ENCODE measurements at regions not wholly inside any gene's neighbourhood (a gene's known extent, or its start where the extent isn't known, plus 50 kb on each side); places are given as distances from the start of the nearest gene placed in this dataset.

DNA sequence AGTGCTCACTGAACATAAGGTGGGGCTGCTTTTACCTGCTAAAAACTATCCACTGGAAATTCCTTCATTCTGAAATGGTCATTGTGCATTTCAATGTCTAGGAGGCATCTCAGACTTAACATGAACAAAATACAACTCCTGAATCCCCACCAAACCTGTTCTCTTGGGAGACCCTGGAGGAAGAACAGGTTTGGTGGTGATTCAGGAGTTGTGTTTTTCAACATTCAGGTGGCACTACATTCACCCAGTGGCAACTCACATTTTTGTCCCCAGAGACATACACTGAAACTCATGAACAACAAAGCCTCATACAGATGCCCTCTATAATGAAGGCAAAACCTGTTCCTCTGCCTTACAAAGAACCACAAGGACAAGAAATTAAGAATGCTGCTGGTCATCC lies 64.3 kb upstream of the CYP2D6 start:
- Histone ChIP-seq H3K27ac (no peak overlapping the region), H3K9me3 (ENCODE audit: low read depth) (no peaks in the 10 kb centered on the region), H3K27me3 (no peaks in the 10 kb centered on the region), H3K4me2 (no peak overlapping the region), H3K9me2 (replicated peaks; ENCODE audit: insufficient read depth) (no peaks in the 10 kb centered on the region), H3K4me3 (no peak overlapping the region), H3K4me1 (ENCODE audit: insufficient read depth) (no peaks in the 10 kb centered on the region), H2AFZ (no peak overlapping the region), H3K79me2 (peaks cover 97% of the 10 kb centered on the region), H4K20me1 (ENCODE audit: insufficient read depth, poor library complexity, severe bottlenecking) (peaks cover 53% of the 10 kb centered on the region), H3K36me3 (replicated peaks; ENCODE audit: insufficient read depth, low read depth) (no peaks in the 10 kb centered on the region)
- no peak for DNase-seq (ENCODE audit: low spot score)
- TF ChIP-seq EZH2phosphoT487 (IDR thresholded peaks at IDR 0.05; ENCODE audit: low read depth, severe bottlenecking, unreplicated experiment) (no peak), EZH2 (IDR thresholded peaks at IDR 0.05; ENCODE audit: borderline replicate concordance) (no peak), CTCF (IDR thresholded peaks at IDR 0.05; ENCODE audit: poor library complexity) (no peak)

- no peak overlapping the region for H2AFZ ChIP-seq
- H4K20me1 ChIP-seq (ENCODE audit: insufficient read depth, poor library complexity, severe bottlenecking), result peaks cover 58% of the 10 kb centered on the region
- TF ChIP-seq EZH2phosphoT487 (IDR thresholded peaks at IDR 0.05; ENCODE audit: low read depth, severe bottlenecking, unreplicated experiment) (no peak), EZH2 (IDR thresholded peaks at IDR 0.05; ENCODE audit: borderline replicate concordance) (no peak), CTCF (IDR thresholded peaks at IDR 0.05; ENCODE audit: poor library complexity) (no peak)
- no peaks in the 10 kb centered on the region for H3K4me1 ChIP-seq (ENCODE audit: insufficient read depth)
- no peak for DNase-seq (ENCODE audit: low spot score)
- no peak overlapping the region for H3K27ac ChIP-seq
- H3K4me3 ChIP-seq, result no peak overlapping the region
- H3K27me3 ChIP-seq, result no peaks in the 10 kb centered on the region
- no peaks in the 10 kb centered on the region for H3K9me2 ChIP-seq (replicated peaks; ENCODE audit: insufficient read depth)
- WGBS (ENCODE audit: low lambda C conversion rate, missing lambda C conversion rate), result 90% methylated on average over 9 of the region's 10 CpGs
- H3K9me3 ChIP-seq (ENCODE audit: low read depth), result no peaks in the 10 kb centered on the region
- H3K4me2 ChIP-seq, result no peak overlapping the region
- peaks cover 97% of the 10 kb centered on the region for H3K79me2 ChIP-seq
- H3K36me3 ChIP-seq (replicated peaks; ENCODE audit: insufficient read depth, low read depth), result no peaks in the 10 kb centered on the region
Observed at GRCh38 chr22:42194104-42194851, 63.7 kb upstream of the CYP2D6 start.

- Histone ChIP-seq H3K9me3 (ENCODE audit: low read depth) (no peaks in the 10 kb centered on the region), H3K27ac (no peak overlapping the region), H4K20me1 (ENCODE audit: insufficient read depth, poor library complexity, severe bottlenecking) (peaks cover 63% of the 10 kb centered on the region), H3K27me3 (no peaks in the 10 kb centered on the region), H3K9me2 (replicated peaks; ENCODE audit: insufficient read depth) (no peaks in the 10 kb centered on the region), H3K79me2 (peaks cover 91% of the 10 kb centered on the region), H2AFZ (no peak overlapping the region), H3K36me3 (replicated peaks; ENCODE audit: insufficient read depth, low read depth) (no peaks in the 10 kb centered on the region), H3K4me3 (no peak overlapping the region), H3K4me2 (no peak overlapping the region), H3K4me1 (ENCODE audit: insufficient read depth) (no peaks in the 10 kb centered on the region)
- 76% methylated on average over 3 of the region's 3 CpGs for WGBS (ENCODE audit: low lambda C conversion rate, missing lambda C conversion rate)
- TF ChIP-seq EZH2phosphoT487 (IDR thresholded peaks at IDR 0.05; ENCODE audit: low read depth, severe bottlenecking, unreplicated experiment) (no peak), CTCF (IDR thresholded peaks at IDR 0.05; ENCODE audit: poor library complexity) (no peak), EZH2 (IDR thresholded peaks at IDR 0.05; ENCODE audit: borderline replicate concordance) (no peak)
- DNase-seq (ENCODE audit: low spot score), result no peak
Observed at GRCh38 chr22:42192547-42192946, 61.9 kb upstream of the CYP2D6 start.
